SK-N-MC (cell line): ENCODE measurements at regions not wholly inside any gene's neighbourhood (a gene's known extent, or its start where the extent isn't known, plus 50 kb on each side); places are given as distances from the start of the nearest gene placed in this dataset.

Source experiments
- EZH2 ChIP-seq: fragments of 200-600 bp; sonication (generic); IDR thresholded peaks from one replicate; pipeline ENCODE4 v1.6.1; 2017; ENCODE audit warnings: antibody characterized with exemption
- POLR2AphosphoS5 ChIP-seq: IDR thresholded peaks from 2 replicates; pipeline ENCODE4 v1.6.1; 2012; ENCODE audit warnings: mild to moderate bottlenecking, low read depth, low read length, borderline replicate concordance

DNA sequence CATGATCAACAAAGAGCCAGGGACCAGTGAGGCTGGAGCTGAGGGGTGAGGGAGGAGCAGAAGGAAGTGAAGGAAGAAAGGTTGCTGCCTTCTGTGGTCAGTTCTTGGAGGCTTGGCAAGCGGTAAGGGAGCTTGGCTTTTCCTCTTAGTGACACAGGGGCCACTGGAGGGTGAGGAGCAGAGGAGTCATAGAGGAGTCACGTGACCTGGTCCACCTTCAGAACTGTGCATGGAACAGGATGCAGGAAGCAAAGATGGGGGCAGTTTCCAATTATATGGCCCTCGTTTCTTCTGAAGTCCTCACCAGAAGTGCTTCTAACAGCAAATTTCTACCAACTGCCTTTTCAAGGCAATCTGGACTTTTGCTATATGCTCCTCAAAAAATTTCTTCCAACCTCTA is 326.9 kb upstream of the SMIM21 start:
- no peak for TF ChIP-seq EZH2
- no peak for TF ChIP-seq POLR2AphosphoS5
